Right lobe of liver (tissue), 6 donors: ENCODE measurements at regions not wholly inside any gene's neighbourhood (a gene's known extent, or its start where the extent isn't known, plus 50 kb on each side); places are given as distances from the start of the nearest gene placed in this dataset.

Source experiments
- ATAC-seq, 4 donors: fragments of 200-7000 bp; cut with Tn5 transposase; one replicate each; pipeline ENCODE4 v1.9.1; 2020; ENCODE audit warnings: mild to moderate bottlenecking in 4 of 4, moderate library complexity in 4 of 4
- DNase-seq, 3 donors: peaks; one replicate each; pipeline ENCODE4 v3.0.0-alpha.2; 2020
- H3K27ac ChIP-seq, 3 donors: fragments of 200-600 bp; one replicate each; pipeline ENCODE4 v1.8.0; 2022
- H3K27me3 ChIP-seq, 2 donors: fragments of 200-600 bp; one replicate each; pipeline ENCODE4 v1.8.0; 2022
- H3K36me3 ChIP-seq, 4 donors: fragments of 200-600 bp; sonication (generic) in 1 of 4; one replicate each; pipeline versions ENCODE4 v1.5.1 to v1.8.0; 2017 to 2022; ENCODE audit warnings: control low read depth in 1 of 4
- H3K4me1 ChIP-seq, 4 donors: fragments of 200-600 bp; sonication (generic) in 1 of 4; one replicate each; pipeline versions ENCODE4 v1.5.1 to v1.8.0; 2017 to 2022; ENCODE audit warnings: control low read depth in 1 of 4
- H3K4me3 ChIP-seq, 3 donors: fragments of 200-600 bp; one replicate each; pipeline ENCODE4 v1.8.0; 2022
- H3K9me3 ChIP-seq, 4 donors: fragments of 200-600 bp; sonication (generic) in 1 of 4; one replicate each; pipeline versions ENCODE4 v1.5.1 to v1.8.0; 2017 to 2022; ENCODE audit warnings: control low read depth in 1 of 4
- POLR2A ChIP-seq: fragments of 450-650 bp; IDR thresholded peaks from one replicate; pipeline ENCODE4 v1.6.1; 2017; ENCODE audit warnings: antibody characterized with exemption, mild to moderate bottlenecking
- WGBS: methylation state at CpG from one replicate; pipeline ENCODE4 v1.1.6; 2018; ENCODE audit warnings: low coverage, low lambda C conversion rate; ENCODE audit not compliant: insufficient coverage; ENCODE audit errors: missing lambda C conversion rate; 5-methylcytosine and 5-hydroxymethylcytosine counted together
- intact Hi-C, 2 donors: fragments of 100-400 bp; cut with DNase I; formaldehyde crosslinking; loops; one replicate each; pipeline versions ENCODE4 v1.11.2 to v1.14.1; 2022
- TF ChIP-seq, protein P1 (sequence below), 4 donors: fragments of 200-600 bp in 3 of 4; fragments of 450-650 bp in 1 of 4; IDR thresholded peaks; one replicate each; pipeline versions ENCODE4 v1.5.1 to v1.8.0; 2016 to 2022; ENCODE audit warnings: antibody characterized with exemption in 4 of 4, mild to moderate bottlenecking in 2 of 4
- donor health status: DM: no; HTN: yes; CAD: no.
- donor health status: DM: no; HTN: no; CAD: no.
- donor health status: DM: no; HTN: no; CAD: no.
- donor health status: DM: no; HTN: yes; CAD: no.
- donor health status: DM: no; HTN: yes; CAD: no.

DNA sequence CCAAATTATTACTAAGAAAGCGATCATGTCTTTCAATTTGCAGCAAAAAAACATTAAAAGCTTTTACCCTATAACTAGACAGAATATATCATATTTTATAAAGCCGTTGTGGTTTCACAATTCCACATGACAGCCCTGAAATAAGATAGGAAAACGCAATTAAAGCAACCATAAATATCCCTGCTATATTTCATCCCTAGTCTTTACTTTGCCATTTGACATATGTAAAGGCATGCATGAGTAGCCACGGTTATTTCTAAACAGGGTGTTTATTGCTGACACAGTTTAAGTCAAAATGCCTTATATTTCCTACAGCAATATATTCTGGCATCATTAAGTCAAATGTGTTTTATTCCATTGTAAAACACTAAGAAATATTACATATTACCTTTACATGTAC, 239.9 kb downstream of the DSEL start:
- no peaks in the 10 kb centered on the region for H3K4me1 ChIP-seq
- no peaks in the 10 kb centered on the region for H3K36me3 ChIP-seq
- no peaks in the 10 kb centered on the region for H3K27me3 ChIP-seq
- ATAC-seq, result no peak
- H3K27ac ChIP-seq, result no peak overlapping the region
- H3K4me3 ChIP-seq, result no peak overlapping the region
- WGBS, result 43% methylated on average over 4 of the region's 4 CpGs
- intact Hi-C loops, result no loop called here
- H3K9me3 ChIP-seq, result no peaks in the 10 kb centered on the region
- no peak for TF ChIP-seq POLR2A
- TF ChIP-seq, protein P1, sequence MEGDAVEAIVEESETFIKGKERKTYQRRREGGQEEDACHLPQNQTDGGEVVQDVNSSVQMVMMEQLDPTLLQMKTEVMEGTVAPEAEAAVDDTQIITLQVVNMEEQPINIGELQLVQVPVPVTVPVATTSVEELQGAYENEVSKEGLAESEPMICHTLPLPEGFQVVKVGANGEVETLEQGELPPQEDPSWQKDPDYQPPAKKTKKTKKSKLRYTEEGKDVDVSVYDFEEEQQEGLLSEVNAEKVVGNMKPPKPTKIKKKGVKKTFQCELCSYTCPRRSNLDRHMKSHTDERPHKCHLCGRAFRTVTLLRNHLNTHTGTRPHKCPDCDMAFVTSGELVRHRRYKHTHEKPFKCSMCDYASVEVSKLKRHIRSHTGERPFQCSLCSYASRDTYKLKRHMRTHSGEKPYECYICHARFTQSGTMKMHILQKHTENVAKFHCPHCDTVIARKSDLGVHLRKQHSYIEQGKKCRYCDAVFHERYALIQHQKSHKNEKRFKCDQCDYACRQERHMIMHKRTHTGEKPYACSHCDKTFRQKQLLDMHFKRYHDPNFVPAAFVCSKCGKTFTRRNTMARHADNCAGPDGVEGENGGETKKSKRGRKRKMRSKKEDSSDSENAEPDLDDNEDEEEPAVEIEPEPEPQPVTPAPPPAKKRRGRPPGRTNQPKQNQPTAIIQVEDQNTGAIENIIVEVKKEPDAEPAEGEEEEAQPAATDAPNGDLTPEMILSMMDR (IDR thresholded peaks at IDR 0.05), result no peak
- DNase-seq, result no peak

DNA sequence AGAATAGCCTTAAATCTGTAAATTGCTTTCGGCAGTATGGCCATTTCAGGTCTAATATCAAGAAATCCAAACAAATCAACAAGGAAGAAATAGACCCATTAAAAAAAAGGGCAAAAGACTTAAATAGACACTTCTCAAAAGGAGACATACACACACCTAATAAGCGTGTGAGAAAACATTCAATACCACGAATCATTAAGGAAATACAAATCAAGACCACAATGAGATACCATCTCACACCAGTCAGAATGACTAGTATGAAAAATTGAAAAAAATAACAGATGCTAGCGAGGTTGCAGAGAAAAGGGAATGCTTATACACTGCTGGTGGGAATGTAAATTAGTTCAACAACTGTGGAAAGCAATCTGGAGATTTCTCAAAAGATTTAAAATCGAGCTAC, 243.2 kb downstream of the DSEL start:
- Histone ChIP-seq H3K27ac (no peak overlapping the region), H3K27me3 (no peaks in the 10 kb centered on the region), H3K4me3 (no peak overlapping the region), H3K9me3 (no peaks in the 10 kb centered on the region), H3K36me3 (no peaks in the 10 kb centered on the region), H3K4me1 (no peaks in the 10 kb centered on the region)
- no peak for TF ChIP-seq POLR2A
- TF ChIP-seq, protein P1 (IDR thresholded peaks at IDR 0.05), result no peak
- 39% methylated on average over 5 of the region's 5 CpGs for WGBS
- ATAC-seq (no peak), DNase-seq (no peak)
- intact Hi-C loops, result no loop called here

DNA sequence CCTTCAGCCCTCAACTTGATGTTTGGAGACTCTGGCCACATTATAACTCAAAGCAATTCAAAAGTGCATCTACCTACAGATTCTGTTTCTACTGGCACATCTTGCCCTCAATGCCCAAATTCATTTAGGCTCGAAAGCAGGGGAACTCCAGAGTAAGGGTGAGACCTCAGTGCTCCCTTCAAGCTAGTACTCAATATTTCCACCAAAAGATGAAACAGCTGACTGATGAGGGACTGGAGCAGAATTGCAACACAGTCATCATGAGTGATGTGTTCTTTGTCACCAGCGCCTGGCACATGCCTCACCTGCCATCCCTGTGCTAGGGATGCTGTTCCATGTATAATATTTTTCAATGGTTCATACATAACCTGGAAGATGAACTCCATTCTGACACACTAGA, 247.3 kb downstream of the DSEL start:
- no peaks in the 10 kb centered on the region for H3K9me3 ChIP-seq
- no peaks in the 10 kb centered on the region for H3K27me3 ChIP-seq
- H3K27ac ChIP-seq, result no peak overlapping the region
- WGBS, result 26% methylated on average over 2 of the region's 2 CpGs
- no peak for TF ChIP-seq POLR2A
- TF ChIP-seq, protein P1 (IDR thresholded peaks at IDR 0.05), result no peak
- no peak overlapping the region for H3K4me3 ChIP-seq
- DNase-seq (no peak), ATAC-seq (no peak)
- H3K36me3 ChIP-seq, result no peaks in the 10 kb centered on the region
- intact Hi-C loops, result no loop called here
- no peaks in the 10 kb centered on the region for H3K4me1 ChIP-seq

DNA sequence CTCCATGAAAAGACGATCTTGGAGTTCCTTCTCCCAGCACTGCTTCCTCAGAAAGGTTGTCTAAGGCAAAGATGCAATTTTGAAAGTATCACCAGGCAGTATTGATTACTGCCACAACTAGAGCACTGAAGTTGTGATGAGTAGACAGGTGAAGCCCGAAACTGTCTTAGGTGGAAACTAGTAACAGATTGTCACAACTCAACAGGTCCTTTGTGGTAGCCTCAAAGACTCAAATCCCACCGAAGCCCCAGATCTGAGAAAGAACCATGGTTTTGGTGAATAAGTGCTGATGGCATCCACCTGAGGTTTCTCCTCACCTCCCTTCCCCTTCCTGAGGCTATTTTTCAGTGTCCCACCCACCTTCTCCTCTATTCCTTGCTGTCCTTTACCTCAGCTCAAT, 248.0 kb downstream of the DSEL start:
- DNase-seq (no peak), ATAC-seq (no peak)
- Histone ChIP-seq H3K4me3 (no peak overlapping the region), H3K27ac (no peak overlapping the region), H3K9me3 (no peaks in the 10 kb centered on the region), H3K27me3 (no peaks in the 10 kb centered on the region), H3K36me3 (no peaks in the 10 kb centered on the region), H3K4me1 (no peaks in the 10 kb centered on the region)
- intact Hi-C loops, result no loop called here
- no peak for TF ChIP-seq POLR2A
- TF ChIP-seq, protein P1 (IDR thresholded peaks at IDR 0.05), result no peak
- WGBS, result 68% methylated on average over 3 of the region's 3 CpGs
